GM12872 (cell line): ENCODE measurements at regions not wholly inside any gene's neighbourhood (a gene's known extent, or its start where the extent isn't known, plus 50 kb on each side); places are given as distances from the start of the nearest gene placed in this dataset.

Source experiments
- CTCF ChIP-seq: IDR thresholded peaks from 3 replicates; pipeline ENCODE4 v1.5.1; 2011; ENCODE audit warnings: low read depth, mild to moderate bottlenecking, low read length, moderate library complexity; ENCODE audit not compliant: insufficient read depth

GRCh38 chr20:43404878-43405277 is 52.8 kb upstream of the SRSF6 start:
- TF ChIP-seq CTCF: peak; percentile 68

GRCh38 chr20:43398676-43399324 is 58.9 kb upstream of the SRSF6 start:
- TF ChIP-seq CTCF: no peak

GRCh38 chr20:43397147-43397546 is 60.5 kb upstream of the SRSF6 start:
- no peak for TF ChIP-seq CTCF

GRCh38 chr20:43393052-43393451 is 64.6 kb upstream of the SRSF6 start:
- TF ChIP-seq CTCF: no peak

- no peak for TF ChIP-seq CTCF
Observed at GRCh38 chr20:43392561-43392960, 65.1 kb upstream of the SRSF6 start.

GRCh38 chr20:43389839-43390626 is 67.7 kb upstream of the SRSF6 start:
- peak; percentile 52 for TF ChIP-seq CTCF

- no peak for TF ChIP-seq CTCF
Observed at GRCh38 chr20:43389211-43389610, 68.5 kb upstream of the SRSF6 start.
